Ovary (tissue), 7 donors: ENCODE measurements at regions not wholly inside any gene's neighbourhood (a gene's known extent, or its start where the extent isn't known, plus 50 kb on each side); places are given as distances from the start of the nearest gene placed in this dataset.

Experiments
- DNase-seq, 5 donors: peaks; one replicate each; pipeline ENCODE4 v3.0.0-alpha.2; 2019 to 2020
- H3K27ac ChIP-seq, 2 donors: fragments of 200-600 bp; one replicate each; pipeline versions ENCODE4 v1.5.1 to v1.8.0; 2019 to 2022
- H3K27me3 ChIP-seq: fragments of 200-600 bp; one replicate; pipeline ENCODE4 v1.8.0; 2022
- H3K36me3 ChIP-seq: fragments of 200-600 bp; sonication (generic); one replicate; pipeline ENCODE4 v1.5.1; 2019
- H3K4me1 ChIP-seq: one replicate; pipeline ENCODE4 v1.8.1; 2013; ENCODE audit warnings: mild to moderate bottlenecking, moderate library complexity; ENCODE audit not compliant: insufficient read depth
- H3K4me3 ChIP-seq: fragments of 200-600 bp; sonication (generic); one replicate; pipeline ENCODE4 v1.5.1; 2017
- H3K9me3 ChIP-seq, 2 donors: fragments of 200-600 bp in 1 of 2; sonication (generic) in 1 of 2; one replicate each; pipeline versions ENCODE4 v1.5.1 to v1.8.1; 2013 to 2019; ENCODE audit warnings: mild to moderate bottlenecking in 1 of 2, moderate library complexity in 1 of 2
- CTCF ChIP-seq, 3 donors: fragments of 450-650 bp in 2 of 3; fragments of 200-600 bp in 1 of 3; IDR thresholded peaks; one replicate each; pipeline versions ENCODE4 v1.5.1 to v1.8.0; 2016 to 2022; ENCODE audit warnings: antibody characterized with exemption in 3 of 3, mild to moderate bottlenecking in 1 of 3
- EP300 ChIP-seq: sonication (generic); formaldehyde crosslinking; IDR thresholded peaks from one replicate; pipeline ENCODE4 v1.6.1; 2017; ENCODE audit warnings: antibody characterized with exemption
- POLR2A ChIP-seq: fragments of 450-650 bp; IDR thresholded peaks from one replicate; pipeline ENCODE4 v1.6.1; 2017; ENCODE audit warnings: antibody characterized with exemption, mild to moderate bottlenecking, moderate library complexity
- WGBS, 3 donors: extraction: QIAGEN DNeasy Blood & Tissue Kit in 1 of 3; methylation state at CpG; one replicate each; pipeline versions ENCODE4 v1.1.5 to v1.1.7; 2013 to 2017; 5-methylcytosine and 5-hydroxymethylcytosine counted together
- intact Hi-C, 4 donors: fragments of 100-400 bp; cut with DNase I; formaldehyde crosslinking; loops; one replicate each; pipeline versions ENCODE4 v1.11.0 to v1.15.1; 2022 to 2023
- donor health status: DM: no; HTN: no; CAD: no; lungs with moderate emphysema.
- donor health status: DM: no; HTN: no; CAD: no.
- donor health status: Bipolar disorder and iron deficiency.
- donor health status: DM: no; HTN: no; CAD: no.
- donor health status: DM: yes; HTN: yes; CAD: no.

GRCh38 chr6:4301871-4302270, 166.5 kb upstream of the ECI2 start:
- intact Hi-C loops, result no loop called here
- Histone ChIP-seq H3K27me3 (no peaks in the 10 kb centered on the region), H3K36me3 (no peaks in the 10 kb centered on the region), H3K4me1 (no peaks in the 10 kb centered on the region), H3K27ac (no peak overlapping the region), H3K9me3 (no peaks in the 10 kb centered on the region), H3K4me3 (no peak overlapping the region)
- no peak for DNase-seq
- 41 to 56% (median 48%) methylated on average over 2 of the region's 2 CpGs for WGBS, 3 donors
- TF ChIP-seq EP300, result no peak
- TF ChIP-seq CTCF (IDR thresholded peaks at IDR 0.05), result no peak
- no peak for TF ChIP-seq POLR2A

- no peak for DNase-seq
- no peak overlapping the region for H3K27ac ChIP-seq
- H3K4me1 ChIP-seq, result no peaks in the 10 kb centered on the region
- WGBS, 3 donors, result 78 to 85% (median 80%) methylated on average over 5 of the region's 5 CpGs
- no peaks in the 10 kb centered on the region for H3K27me3 ChIP-seq
- intact Hi-C loops, result no loop called here
- H3K9me3 ChIP-seq, result no peaks in the 10 kb centered on the region
- TF ChIP-seq EP300 (no peak), POLR2A (no peak), CTCF (IDR thresholded peaks at IDR 0.05) (no peak)
- H3K36me3 ChIP-seq, result no peaks in the 10 kb centered on the region
- H3K4me3 ChIP-seq, result no peak overlapping the region
These were observed 165.5 kb upstream of the ECI2 start for GRCh38 chr6:4300917-4301316.

GRCh38 chr6:4299476-4299875, 164.1 kb upstream of the ECI2 start:
- intact Hi-C loops, result no loop called here
- WGBS, 3 donors, result 79 to 85% (median 84%) methylated on average over 4 of the region's 4 CpGs

GRCh38 chr6:4297348-4297747, 162.0 kb upstream of the ECI2 start:
- WGBS, 3 donors, result 83 to 93% (median 87%) methylated on average over 7 of the region's 7 CpGs
- intact Hi-C loops, result no loop called here
- TF ChIP-seq EP300 (no peak), POLR2A (no peak), CTCF (IDR thresholded peaks at IDR 0.05) (no peak)
- Histone ChIP-seq H3K4me3 (no peak overlapping the region), H3K4me1 (no peaks in the 10 kb centered on the region), H3K9me3 (no peaks in the 10 kb centered on the region), H3K27me3 (no peaks in the 10 kb centered on the region), H3K36me3 (no peaks in the 10 kb centered on the region), H3K27ac (no peak overlapping the region)
- DNase-seq, result no peak

More at GRCh38 chr6:4299476-4299875, 164.1 kb upstream of the ECI2 start:
- Histone ChIP-seq H3K27ac (no peak overlapping the region), H3K9me3 (no peaks in the 10 kb centered on the region), H3K4me3 (no peak overlapping the region), H3K4me1 (no peaks in the 10 kb centered on the region), H3K27me3 (no peaks in the 10 kb centered on the region), H3K36me3 (no peaks in the 10 kb centered on the region)
- DNase-seq, result no peak
- TF ChIP-seq EP300 (no peak), POLR2A (no peak), CTCF (IDR thresholded peaks at IDR 0.05) (no peak)

GRCh38 chr6:4296552-4296951, 161.2 kb upstream of the ECI2 start:
- WGBS, 3 donors, result 66 to 72% (median 71%) methylated on average over 3 of the region's 3 CpGs
- Histone ChIP-seq H3K9me3 (no peaks in the 10 kb centered on the region), H3K4me1 (no peaks in the 10 kb centered on the region), H3K4me3 (no peak overlapping the region), H3K27ac (no peak overlapping the region), H3K27me3 (no peaks in the 10 kb centered on the region), H3K36me3 (no peaks in the 10 kb centered on the region)
- TF ChIP-seq POLR2A (no peak), EP300 (no peak), CTCF (IDR thresholded peaks at IDR 0.05) (no peak)
- intact Hi-C loops, result no loop called here
- no peak for DNase-seq
